Ectodermal cell (in vitro differentiated cells): ENCODE measurements at regions not wholly inside any gene's neighbourhood (a gene's known extent, or its start where the extent isn't known, plus 50 kb on each side); places are given as distances from the start of the nearest gene placed in this dataset.
"Not testable (repeated sequence)": the region's sequence is repeated elsewhere in the genome, so short reads cannot be mapped to it uniquely, and the experiment has no call there.

Experiments used
- H3K27ac ChIP-seq: 2 replicates; pipeline ENCODE4 v1.7.0; 2013; ENCODE audit warnings: mild to moderate bottlenecking, low read depth, low read length; ENCODE audit not compliant: insufficient read depth, poor library complexity, severe bottlenecking
- H3K27me3 ChIP-seq: 2 replicates; pipeline ENCODE4 v1.7.0; 2013; ENCODE audit warnings: mild to moderate bottlenecking, low read length; ENCODE audit not compliant: insufficient read depth, control insufficient read depth, poor library complexity, severe bottlenecking
- H3K36me3 ChIP-seq: one replicate; pipeline ENCODE4 v1.7.0; 2013; ENCODE audit warnings: low read length; ENCODE audit not compliant: control insufficient read depth, insufficient read depth
- H3K4me1 ChIP-seq: one replicate; pipeline ENCODE4 v1.7.0; 2013; ENCODE audit warnings: low read length; ENCODE audit not compliant: control insufficient read depth, insufficient read depth
- H3K4me3 ChIP-seq: 2 replicates; pipeline ENCODE4 v1.7.0; 2013; ENCODE audit warnings: low read depth, low read length, control low read depth; ENCODE audit not compliant: insufficient read depth
- H3K9me3 ChIP-seq: 2 replicates; pipeline ENCODE4 v1.7.0; 2013; ENCODE audit warnings: mild to moderate bottlenecking, low read length, moderate library complexity; ENCODE audit not compliant: control insufficient read depth
- WGBS, 2 experiments: methylation state at CpG; one replicate each; pipeline ENCODE4 v1.1.7; 2013; ENCODE audit warnings: missing lambda C conversion rate in 2 of 2; 5-methylcytosine and 5-hydroxymethylcytosine counted together

- no peaks in the 10 kb centered on the region for H3K27me3 ChIP-seq
- peaks cover 17% of the 10 kb centered on the region for H3K4me1 ChIP-seq
- WGBS, 2 experiments = 94 to 97% methylated on average over 3 of the region's 3 CpGs
- no peaks in the 10 kb centered on the region for H3K36me3 ChIP-seq
- no peak overlapping the region for H3K4me3 ChIP-seq
- H3K27ac ChIP-seq = no peak overlapping the region
- H3K9me3 ChIP-seq = no peaks in the 10 kb centered on the region
Observed at GRCh38 chr17:72471296-72471695, 350.5 kb downstream of the SOX9 start.

DNA sequence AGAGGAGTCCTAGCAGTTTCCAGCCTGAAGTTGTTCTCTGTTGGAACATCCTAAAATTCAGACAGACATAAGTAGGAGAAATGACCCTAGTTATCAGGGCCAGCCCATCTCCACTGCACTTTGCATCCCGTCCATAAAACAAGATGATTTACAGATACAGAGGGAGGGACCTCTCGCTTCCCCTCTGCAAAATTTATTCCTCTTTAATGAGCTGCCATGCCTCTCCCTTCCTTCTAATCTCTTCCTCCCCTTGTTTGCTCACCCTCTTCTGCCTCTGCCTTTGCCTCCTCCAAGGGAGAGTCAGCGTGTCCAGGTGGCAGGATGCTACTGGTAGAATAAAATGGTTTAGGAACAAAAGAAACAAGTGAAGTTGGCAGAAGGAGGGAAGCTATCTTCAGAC, 351.3 kb downstream of the SOX9 start:
- Histone ChIP-seq H3K9me3 (no peaks in the 10 kb centered on the region), H3K4me1 (peaks cover 23% of the 10 kb centered on the region), H3K27ac (no peak overlapping the region), H3K36me3 (no peaks in the 10 kb centered on the region), H3K4me3 (no peak overlapping the region), H3K27me3 (no peaks in the 10 kb centered on the region)
- WGBS, 2 experiments = 90 to 91% methylated on average over 3 of the region's 3 CpGs

- not testable (repeated sequence) for H3K9me3 ChIP-seq, H3K27ac ChIP-seq, H3K36me3 ChIP-seq, H3K27me3 ChIP-seq, H3K4me3 ChIP-seq
- WGBS, 2 experiments = 88 to 93% methylated on average over 1 to 2 of the region's 4 CpGs
- peaks cover 28% of the 10 kb centered on the region for H3K4me1 ChIP-seq
Observed at GRCh38 chr17:72472853-72473390, 352.1 kb downstream of the SOX9 start.

GRCh38 chr17:72474243-72474642, 353.4 kb downstream of the SOX9 start:
- Histone ChIP-seq H3K27me3 (no peaks in the 10 kb centered on the region), H3K4me1 (peaks cover 23% of the 10 kb centered on the region), H3K36me3 (no peaks in the 10 kb centered on the region), H3K9me3 (no peaks in the 10 kb centered on the region), H3K4me3 (no peak overlapping the region), H3K27ac (no peak overlapping the region)
- 100% methylated on average over 2 of the region's 2 CpGs; no CpG with 5 or more reads in 1 of the 2 experiments for WGBS, 2 experiments

DNA sequence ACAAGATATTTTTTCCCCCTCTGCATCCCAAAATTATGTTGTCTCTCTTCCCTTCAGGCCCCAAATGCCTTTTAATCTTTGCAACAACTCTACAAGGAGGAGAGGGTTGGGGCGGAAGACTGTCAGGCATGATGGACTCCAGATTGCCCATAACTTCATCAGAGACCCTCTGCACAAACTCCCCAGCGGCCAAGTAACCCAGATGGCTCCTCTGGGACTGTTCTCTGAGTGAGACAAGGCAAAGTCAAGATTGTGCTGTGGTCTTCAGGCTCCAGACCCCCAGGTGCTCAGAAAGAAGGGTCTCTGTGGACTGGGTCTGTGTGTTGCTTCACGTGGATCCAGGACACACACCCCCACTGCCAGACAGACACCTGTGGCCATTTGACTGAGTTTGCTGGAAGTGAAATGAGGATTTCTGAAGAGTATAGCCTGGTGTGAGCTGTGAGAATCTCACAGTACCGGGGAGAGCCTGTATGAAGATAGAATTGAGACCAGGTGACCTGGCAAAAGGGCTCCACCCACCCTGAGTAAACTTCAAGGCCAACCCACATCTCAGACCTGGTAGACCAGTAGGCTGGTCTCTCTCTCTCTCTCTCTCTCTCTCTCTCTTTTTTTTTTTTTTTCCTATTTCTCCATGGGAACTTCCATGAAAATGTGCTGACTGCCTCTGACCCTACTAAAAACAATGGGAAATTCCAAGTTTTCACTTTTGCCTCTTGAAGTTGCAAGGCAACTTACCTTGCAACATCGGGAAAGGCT, 354.1 kb downstream of the SOX9 start:
- Histone ChIP-seq H3K27ac (no peak overlapping the region), H3K36me3 (no peaks in the 10 kb centered on the region), H3K4me1 (peaks cover 23% of the 10 kb centered on the region), H3K27me3 (no peaks in the 10 kb centered on the region), H3K4me3 (no peak overlapping the region), H3K9me3 (no peaks in the 10 kb centered on the region)
- WGBS, 2 experiments = 89 to 99% methylated on average over 5 of the region's 5 CpGs

- Histone ChIP-seq H3K9me3 (no peaks in the 10 kb centered on the region), H3K27me3 (no peaks in the 10 kb centered on the region), H3K36me3 (no peaks in the 10 kb centered on the region), H3K4me3 (no peak overlapping the region), H3K4me1 (peaks cover 23% of the 10 kb centered on the region), H3K27ac (peak overlapping the region; percentile 58)
- WGBS, 2 experiments = 16 to 17% methylated on average over 9 of the region's 9 CpGs
Observed at GRCh38 chr17:72476134-72476533, 355.3 kb downstream of the SOX9 start.

DNA sequence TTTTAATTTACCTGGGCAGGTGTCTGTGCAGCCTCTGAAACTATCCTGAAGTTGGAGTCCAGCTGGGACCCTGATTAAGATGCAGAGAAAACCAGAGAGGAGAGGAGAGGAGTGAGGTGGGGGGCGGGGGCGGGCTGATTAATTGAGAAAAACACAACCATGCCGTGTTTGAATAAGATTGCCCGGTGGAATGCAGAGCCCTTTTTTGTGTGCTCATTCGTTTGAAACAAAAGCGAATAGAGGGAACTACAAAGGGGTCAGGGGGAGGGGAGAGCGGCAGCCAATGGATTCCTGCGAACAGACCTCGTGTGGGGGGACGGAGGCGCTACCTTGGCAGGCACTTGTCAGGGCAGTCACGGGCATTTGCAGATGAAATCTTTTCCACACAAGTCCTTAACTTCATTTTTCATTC, 355.8 kb downstream of the SOX9 start:
- Histone ChIP-seq H3K4me3 (no peak overlapping the region), H3K27ac (peak overlapping the region; percentile 58), H3K36me3 (no peaks in the 10 kb centered on the region), H3K9me3 (no peaks in the 10 kb centered on the region), H3K4me1 (peaks cover 23% of the 10 kb centered on the region), H3K27me3 (no peaks in the 10 kb centered on the region)
- 1% methylated on average over 12 of the region's 12 CpGs for WGBS, 2 experiments

DNA sequence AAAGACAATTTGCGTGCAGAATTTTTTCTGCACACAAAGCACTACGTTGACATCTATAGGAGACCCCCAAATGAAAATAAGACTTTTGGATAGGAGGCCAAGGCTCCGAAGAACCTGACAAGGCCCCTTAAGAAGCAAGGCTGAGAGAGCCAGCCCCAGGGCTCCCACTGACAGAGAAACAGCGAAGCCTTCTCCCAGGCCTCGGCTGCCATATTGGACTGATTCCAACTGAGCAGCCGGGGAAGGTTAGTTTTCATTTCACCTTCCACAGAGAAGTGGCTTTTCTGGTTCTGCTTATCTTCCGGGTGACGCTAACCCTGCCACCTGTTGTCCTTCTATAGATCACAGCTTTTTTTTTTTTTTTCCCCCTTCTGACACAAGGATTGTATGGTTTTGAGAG, 356.7 kb downstream of the SOX9 start:
- Histone ChIP-seq H3K36me3 (no peaks in the 10 kb centered on the region), H3K27me3 (no peaks in the 10 kb centered on the region), H3K4me1 (peaks cover 23% of the 10 kb centered on the region), H3K9me3 (no peaks in the 10 kb centered on the region), H3K27ac (no peak overlapping the region), H3K4me3 (no peak overlapping the region)
- WGBS, 2 experiments = 91 to 92% methylated on average over 8 of the region's 8 CpGs

DNA sequence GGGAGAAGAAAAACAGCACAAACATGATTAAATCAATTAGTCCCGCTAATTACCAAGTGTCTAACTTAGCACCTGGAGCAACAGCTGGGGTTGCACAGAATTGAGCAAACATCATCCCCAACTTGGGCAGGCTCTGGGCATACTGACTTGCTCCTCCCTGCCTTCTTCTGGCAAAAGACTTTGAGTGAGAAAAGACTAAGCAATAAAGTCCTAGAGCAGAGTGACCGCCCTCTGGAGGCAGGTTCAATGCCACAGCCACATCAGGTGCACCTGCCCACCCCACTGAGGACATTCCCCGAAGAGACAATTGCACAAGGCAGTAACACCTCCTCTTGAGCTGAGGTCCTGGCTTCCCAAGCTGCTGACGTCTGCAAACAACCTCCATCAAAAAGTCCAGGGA, 358.3 kb downstream of the SOX9 start:
- Histone ChIP-seq H3K36me3 (no peaks in the 10 kb centered on the region), H3K4me3 (no peak overlapping the region), H3K9me3 (no peaks in the 10 kb centered on the region), H3K4me1 (peaks cover 23% of the 10 kb centered on the region), H3K27ac (no peak overlapping the region), H3K27me3 (no peaks in the 10 kb centered on the region)
- WGBS, 2 experiments = 85 to 95% methylated on average over 4 of the region's 4 CpGs

DNA sequence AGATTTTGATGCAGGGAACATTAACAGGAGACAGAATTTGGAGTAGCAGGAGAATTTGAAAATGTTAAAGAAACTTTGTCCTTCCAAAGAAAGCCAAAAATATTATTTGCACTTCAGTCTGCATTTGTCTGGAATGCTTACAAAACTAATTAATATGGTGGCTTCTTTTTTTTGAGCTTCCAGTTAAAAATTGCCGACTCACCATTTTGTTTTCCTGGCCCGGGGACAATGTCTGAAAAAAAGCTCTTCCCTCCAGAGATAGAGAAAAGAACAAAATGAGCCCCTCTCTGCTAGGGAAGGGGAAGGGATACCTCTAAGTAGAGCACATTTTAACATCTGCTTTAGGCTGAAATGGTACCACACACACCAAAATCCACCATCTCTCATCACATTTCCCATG, 360.8 kb downstream of the SOX9 start:
- Histone ChIP-seq H3K4me3 (no peak overlapping the region), H3K36me3 (no peaks in the 10 kb centered on the region), H3K27ac (no peak overlapping the region), H3K4me1 (peaks cover 10% of the 10 kb centered on the region), H3K27me3 (no peaks in the 10 kb centered on the region), H3K9me3 (no peaks in the 10 kb centered on the region)
- 96 to 98% methylated on average over 2 of the region's 2 CpGs for WGBS, 2 experiments
